Lower lobe of right lung (tissue), 2 donors: ENCODE measurements at regions not wholly inside any gene's neighbourhood (a gene's known extent, or its start where the extent isn't known, plus 50 kb on each side); places are given as distances from the start of the nearest gene placed in this dataset.

Experiments
- ATAC-seq, 2 donors: fragments of 200-7000 bp; cut with Tn5 transposase; one replicate each; pipeline ENCODE4 v1.9.1; 2020 to 2022; ENCODE audit warnings: mild to moderate bottlenecking in 2 of 2, moderate library complexity in 2 of 2
- DNase-seq: peaks from one replicate; pipeline ENCODE4 v3.0.0-alpha.2; 2020
- H3K27ac ChIP-seq: fragments of 200-600 bp; one replicate; pipeline ENCODE4 v1.8.0; 2022
- H3K27me3 ChIP-seq: fragments of 200-600 bp; one replicate; pipeline ENCODE4 v1.8.0; 2022; ENCODE audit warnings: low read depth
- H3K36me3 ChIP-seq: fragments of 200-600 bp; one replicate; pipeline ENCODE4 v1.8.0; 2022; ENCODE audit warnings: mild to moderate bottlenecking
- H3K4me1 ChIP-seq: fragments of 200-600 bp; one replicate; pipeline ENCODE4 v1.8.0; 2022
- H3K4me3 ChIP-seq: fragments of 200-600 bp; one replicate; pipeline ENCODE4 v1.8.0; 2022; ENCODE audit warnings: mild to moderate bottlenecking
- H3K9me3 ChIP-seq: fragments of 200-600 bp; one replicate; pipeline ENCODE4 v1.8.0; 2022
- CTCF ChIP-seq: fragments of 200-600 bp; IDR thresholded peaks from one replicate; pipeline ENCODE4 v1.8.0; 2022; ENCODE audit warnings: antibody characterized with exemption, mild to moderate bottlenecking
- intact Hi-C: fragments of 100-400 bp; cut with DNase I; formaldehyde crosslinking; loops from one replicate; pipeline ENCODE4 v1.11.0; 2022
- donor health status: DM: no; HTN: yes; CAD: no; lungs with severe emphysema.

- Histone ChIP-seq H3K27me3 (no peaks in the 10 kb centered on the region), H3K9me3 (no peaks in the 10 kb centered on the region), H3K27ac (no peak overlapping the region), H3K4me1 (no peaks in the 10 kb centered on the region), H3K36me3 (no peaks in the 10 kb centered on the region), H3K4me3 (no peak overlapping the region)
- DNase-seq = no peak
- intact Hi-C loops = no loop called here
- no peak for TF ChIP-seq CTCF
- ATAC-seq = no peak
These were observed 336.3 kb downstream of the IRX1 start for GRCh38 chr5:3931976-3932375.

GRCh38 chr5:3933536-3933935, 337.9 kb downstream of the IRX1 start:
- DNase-seq (no peak), ATAC-seq (no peak)
- Histone ChIP-seq H3K4me1 (no peaks in the 10 kb centered on the region), H3K4me3 (no peak overlapping the region), H3K36me3 (no peaks in the 10 kb centered on the region), H3K27me3 (no peaks in the 10 kb centered on the region), H3K9me3 (peaks cover 7% of the 10 kb centered on the region), H3K27ac (no peak overlapping the region)
- intact Hi-C loops = no loop called here
- TF ChIP-seq CTCF = no peak

- no peaks in the 10 kb centered on the region for H3K27me3 ChIP-seq
- no peak overlapping the region for H3K4me3 ChIP-seq
- no peak for TF ChIP-seq CTCF
- H3K36me3 ChIP-seq = no peaks in the 10 kb centered on the region
- H3K27ac ChIP-seq = no peak overlapping the region
- peaks cover 11% of the 10 kb centered on the region for H3K9me3 ChIP-seq
- H3K4me1 ChIP-seq = no peaks in the 10 kb centered on the region
- intact Hi-C loops = no loop called here
- ATAC-seq (no peak), DNase-seq (no peak)
These were observed 338.3 kb downstream of the IRX1 start for GRCh38 chr5:3933966-3934365.

GRCh38 chr5:3943859-3944258, 348.2 kb downstream of the IRX1 start:
- Histone ChIP-seq H3K36me3 (no peaks in the 10 kb centered on the region), H3K27ac (no peak overlapping the region), H3K4me3 (no peak overlapping the region), H3K9me3 (peaks cover 2% of the 10 kb centered on the region), H3K27me3 (no peaks in the 10 kb centered on the region), H3K4me1 (no peaks in the 10 kb centered on the region)
- intact Hi-C loops = no loop called here
- no peak for DNase-seq
- no peak for TF ChIP-seq CTCF
- no peak for ATAC-seq

DNA sequence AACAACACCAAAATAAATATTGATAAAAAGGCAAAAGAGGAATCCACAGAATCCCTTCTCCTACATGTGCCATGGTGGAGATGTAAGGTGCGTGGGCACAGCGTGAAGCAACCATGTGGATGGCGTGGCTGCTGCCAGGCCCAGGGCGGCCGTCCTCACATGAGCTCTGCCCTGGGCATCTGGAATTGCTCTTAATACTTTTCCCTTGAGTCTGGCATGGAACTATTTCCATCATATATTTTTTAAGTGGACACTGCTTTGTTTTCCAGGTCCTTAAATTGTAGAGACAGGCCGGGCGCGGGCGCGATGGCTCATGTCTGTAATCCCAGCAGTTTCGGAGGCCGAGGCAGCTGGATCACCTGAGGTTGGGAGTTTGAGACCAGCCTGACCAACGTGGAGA, 349.3 kb downstream of the IRX1 start:
- no peaks in the 10 kb centered on the region for H3K9me3 ChIP-seq
- no peak for ATAC-seq
- no peak for TF ChIP-seq CTCF
- no peak for DNase-seq
- no peak overlapping the region for H3K4me3 ChIP-seq
- H3K4me1 ChIP-seq = no peaks in the 10 kb centered on the region
- no peak overlapping the region for H3K27ac ChIP-seq
- H3K36me3 ChIP-seq = no peaks in the 10 kb centered on the region
- H3K27me3 ChIP-seq = no peaks in the 10 kb centered on the region
- intact Hi-C loops = no loop called here

- ATAC-seq = no peak
- intact Hi-C loops = no loop called here
- no peaks in the 10 kb centered on the region for H3K36me3 ChIP-seq
- H3K4me1 ChIP-seq = no peaks in the 10 kb centered on the region
- H3K27me3 ChIP-seq = no peaks in the 10 kb centered on the region
- TF ChIP-seq CTCF = no peak
- H3K27ac ChIP-seq = no peak overlapping the region
- no peak overlapping the region for H3K4me3 ChIP-seq
- H3K9me3 ChIP-seq = no peaks in the 10 kb centered on the region
- DNase-seq = no peak
These were observed 353.2 kb downstream of the IRX1 start for GRCh38 chr5:3948838-3949237.
